GM23338 (cell line): ENCODE measurements at regions not wholly inside any gene's neighbourhood (a gene's known extent, or its start where the extent isn't known, plus 50 kb on each side); places are given as distances from the start of the nearest gene placed in this dataset.

Experiments
- EZH2phosphoT487 ChIP-seq: fragments of 200-600 bp; sonication (generic); IDR thresholded peaks from one replicate; pipeline ENCODE4 v1.8.1; 2018; ENCODE audit warnings: antibody characterized with exemption; ENCODE audit not compliant: unreplicated experiment
- TF ChIP-seq, protein P1 (sequence below), 2 experiments: fragments of 200-600 bp in 1 of 2; sonication (generic) in 1 of 2; conservative IDR thresholded peaks; 2 replicates each; pipeline versions ENCODE4 v1.5.1 to v1.6.1; 2016 to 2017; ENCODE audit warnings: antibody characterized with exemption in 2 of 2, low read depth in 2 of 2, mild to moderate bottlenecking in 2 of 2, moderate library complexity in 1 of 2

DNA sequence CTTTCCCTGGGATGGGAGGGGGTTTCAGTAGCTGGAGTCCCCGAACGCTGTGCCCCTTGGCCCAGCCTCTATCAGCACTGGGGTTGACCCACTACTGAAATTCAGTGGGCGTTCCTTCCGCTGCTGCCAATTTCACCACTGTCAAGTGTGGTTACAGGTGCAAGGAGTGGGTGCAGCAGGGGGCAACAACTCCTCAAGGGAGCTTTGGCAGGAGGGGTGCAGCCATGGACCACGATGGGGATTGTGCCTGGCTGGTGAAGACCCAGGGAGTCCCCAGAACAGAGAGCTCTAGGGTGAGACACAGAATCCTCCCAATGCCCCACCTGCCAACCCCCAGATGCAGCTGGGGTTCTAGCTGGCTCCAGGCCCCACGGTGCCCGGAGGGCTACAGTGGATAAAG lies 123.5 kb upstream of the SDK2 start:
- TF ChIP-seq, protein P1, sequence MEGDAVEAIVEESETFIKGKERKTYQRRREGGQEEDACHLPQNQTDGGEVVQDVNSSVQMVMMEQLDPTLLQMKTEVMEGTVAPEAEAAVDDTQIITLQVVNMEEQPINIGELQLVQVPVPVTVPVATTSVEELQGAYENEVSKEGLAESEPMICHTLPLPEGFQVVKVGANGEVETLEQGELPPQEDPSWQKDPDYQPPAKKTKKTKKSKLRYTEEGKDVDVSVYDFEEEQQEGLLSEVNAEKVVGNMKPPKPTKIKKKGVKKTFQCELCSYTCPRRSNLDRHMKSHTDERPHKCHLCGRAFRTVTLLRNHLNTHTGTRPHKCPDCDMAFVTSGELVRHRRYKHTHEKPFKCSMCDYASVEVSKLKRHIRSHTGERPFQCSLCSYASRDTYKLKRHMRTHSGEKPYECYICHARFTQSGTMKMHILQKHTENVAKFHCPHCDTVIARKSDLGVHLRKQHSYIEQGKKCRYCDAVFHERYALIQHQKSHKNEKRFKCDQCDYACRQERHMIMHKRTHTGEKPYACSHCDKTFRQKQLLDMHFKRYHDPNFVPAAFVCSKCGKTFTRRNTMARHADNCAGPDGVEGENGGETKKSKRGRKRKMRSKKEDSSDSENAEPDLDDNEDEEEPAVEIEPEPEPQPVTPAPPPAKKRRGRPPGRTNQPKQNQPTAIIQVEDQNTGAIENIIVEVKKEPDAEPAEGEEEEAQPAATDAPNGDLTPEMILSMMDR (conservative IDR thresholded peaks at IDR 0.05; ENCODE audit: low read depth in 2 of 2): no peak
- TF ChIP-seq EZH2phosphoT487: no peak
